ENCODE measurements at regions not wholly inside any gene's neighbourhood (a gene's known extent, or its start where the extent isn't known, plus 50 kb on each side); places are given as distances from the start of the nearest gene placed in this dataset.
"Not testable (repeated sequence)": the region's sequence is repeated elsewhere in the genome, so short reads cannot be mapped to it uniquely, and the experiment has no call there.

GRCh38 chr3:73150369-73151130 is 89.1 kb downstream of the EBLN2 start (continued):
- TF ChIP-seq ZNF407 (IDR thresholded peaks at IDR 0.05; ENCODE audit: low read depth) (no peak), PTBP1 (IDR thresholded peaks at IDR 0.05; ENCODE audit: low read depth, low read length) (no peak), NEUROD1 (IDR thresholded peaks at IDR 0.05; ENCODE audit: borderline replicate concordance, low read depth, low read length, partially characterized antibody) (no peak), MTF1 (CRISPR knock-in tag; IDR thresholded peaks at IDR 0.05; ENCODE audit: borderline replicate concordance) (no peak), HLTF (IDR thresholded peaks at IDR 0.05) (no peak), ZNF592 (IDR thresholded peaks at IDR 0.05) (no peak), PCBP1 (IDR thresholded peaks at IDR 0.05; ENCODE audit: low read depth, low read length, poor library complexity, severe bottlenecking) (no peak)

GRCh38 chr3:73152571-73152970 is 91.1 kb downstream of the EBLN2 start:
- BruUV-seq (replicated peaks); CTCF ChIA-PET (ENCODE audit: low intra/inter-chr PET ratio); FAIRE-seq; H3K4me1 ChIP-seq (replicated peaks in 1 of 2; ENCODE audit: control insufficient read depth in 2 of 2, insufficient read depth in 2 of 2, low read length in 2 of 2); H4K20me1 ChIP-seq (replicated peaks; ENCODE audit: control insufficient read depth, insufficient read depth, low read length); H3K4me3 ChIP-seq; DNase-seq (ENCODE audit: extremely low read depth in 1 of 4, low spot score in 3 of 4); H3K27me3 ChIP-seq (ENCODE audit: control insufficient read depth in 2 of 2, insufficient read depth in 2 of 2, low read length in 2 of 2); H3K9ac ChIP-seq (ENCODE audit: insufficient read depth in 1 of 2, low read depth in 2 of 2, low read length in 2 of 2); H3K36me3 ChIP-seq (ENCODE audit: control insufficient read depth, insufficient read depth, low read length); H3K79me2 ChIP-seq (ENCODE audit: control insufficient read depth, insufficient read depth, low read length); H2AFZ ChIP-seq (ENCODE audit: low read depth, low read length); H3K9me1 ChIP-seq (ENCODE audit: control insufficient read depth, insufficient read depth, low read length); ATAC-seq; intact Hi-C loops (cut with micrococcal nuclease); H3K9me3 ChIP-seq (replicated peaks; ENCODE audit: control insufficient read depth, insufficient read depth, low read depth, low read length); in situ Hi-C loops (cut with MboI); H3K4me2 ChIP-seq (ENCODE audit: insufficient read depth, low read length); H3K27ac ChIP-seq (ENCODE audit: extremely low read depth, low read depth, low read length): not testable (repeated sequence)
- POLR2A ChIA-PET = interaction anchor here (0.9 kb wide), 1 partner anchor 9 kb away, joined by 3 read pairs; no protein-coding TSS in a partner anchor
- 92% methylated on average over 13 of the region's 22 CpGs for WGBS (ENCODE audit: insufficient coverage, low coverage, missing lambda C conversion rate)

Data from K562 (cell line).